Hematopoietic multipotent progenitor cell (in vitro differentiated cells): ENCODE measurements at regions not wholly inside any gene's neighbourhood (a gene's known extent, or its start where the extent isn't known, plus 50 kb on each side); places are given as distances from the start of the nearest gene placed in this dataset.
"Not testable (repeated sequence)": the region's sequence is repeated elsewhere in the genome, so short reads cannot be mapped to it uniquely, and the experiment has no call there.

ENCODE experiments used
- DNase-seq, 3 donors: peaks; one replicate each; pipeline ENCODE4 v3.0.0-alpha.2; 2011 to 2015; ENCODE audit warnings: low read depth in 2 of 3, low spot score in 2 of 3

DNA sequence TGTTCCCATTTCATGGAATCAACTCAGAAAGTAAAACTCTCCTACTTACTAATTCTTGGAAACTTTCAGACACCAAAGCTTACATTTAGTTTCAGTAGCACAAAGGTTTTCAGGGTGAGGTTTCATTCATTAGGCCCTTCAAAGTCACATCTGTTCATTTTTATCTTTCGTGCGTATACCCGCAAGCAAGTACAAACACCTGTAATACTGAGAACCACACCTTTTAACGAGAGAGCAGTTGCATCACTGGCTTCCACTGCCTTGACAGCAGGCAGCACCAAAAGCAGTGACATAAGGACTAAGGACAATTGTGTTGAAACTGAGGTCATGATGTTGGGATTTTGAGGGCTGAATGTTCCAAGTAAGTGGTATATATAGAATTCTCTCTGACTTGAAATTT lies 60.5 kb downstream of the GOLGA6L22 start:
- not testable (repeated sequence) for DNase-seq

DNA sequence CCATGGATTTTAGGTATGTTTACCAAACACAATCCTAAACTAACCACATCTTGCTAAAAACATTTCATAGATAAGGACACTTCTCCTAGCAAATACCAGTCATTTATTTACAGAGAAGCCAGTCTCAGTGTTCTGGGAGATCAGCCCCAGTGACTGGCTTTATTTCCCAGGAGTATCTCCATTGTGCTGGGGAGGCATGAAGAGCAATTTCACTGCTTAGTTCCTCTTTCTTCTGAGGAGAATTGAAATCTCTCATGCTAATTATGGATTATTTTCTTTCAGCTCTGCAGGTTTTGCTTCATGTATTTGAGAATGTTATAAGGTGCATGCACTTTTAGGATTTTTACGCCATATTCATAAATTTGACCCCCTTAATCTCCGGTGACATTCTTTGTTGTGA lies 67.8 kb downstream of the GOLGA6L22 start:
- DNase-seq, result not testable (repeated sequence)

DNA sequence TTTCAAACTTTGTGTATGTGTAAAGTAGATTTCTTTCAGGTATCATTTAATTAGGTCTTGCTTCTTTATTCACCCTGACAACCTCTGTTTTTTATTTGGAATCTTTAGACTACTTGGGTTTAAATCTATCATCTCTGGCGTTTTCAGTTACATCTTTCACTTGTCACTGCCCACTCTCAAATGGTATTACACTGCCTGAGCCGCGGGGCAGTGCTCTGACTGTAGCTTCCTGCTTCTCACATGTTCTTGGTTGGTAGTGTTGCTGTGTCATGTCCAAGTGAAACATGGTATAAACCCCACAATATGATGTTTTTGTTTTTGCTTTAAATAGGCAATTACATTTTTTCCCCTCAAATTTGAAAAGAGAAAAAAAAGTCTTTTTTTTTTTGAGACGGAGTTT lies 68.3 kb downstream of the GOLGA6L22 start:
- DNase-seq, result not testable (repeated sequence)

DNA sequence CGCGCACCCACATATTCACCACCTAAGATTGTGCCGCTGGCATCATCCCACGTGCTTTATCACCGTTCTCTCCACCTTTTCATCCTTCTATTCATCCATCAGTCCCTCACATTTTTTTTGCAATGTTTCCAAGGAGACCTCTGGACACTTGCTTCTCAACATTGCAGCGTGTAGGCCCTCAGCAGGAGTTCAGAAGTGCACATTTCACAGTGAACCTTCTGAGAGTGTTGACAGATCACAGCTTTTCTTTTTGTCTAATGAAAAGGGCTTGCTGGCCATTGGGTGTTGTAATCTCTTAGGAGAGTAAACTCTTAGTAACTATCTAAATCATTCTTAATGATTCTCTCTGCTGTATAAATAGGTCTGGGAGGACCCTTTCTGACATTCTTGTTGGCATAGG lies 70.5 kb downstream of the GOLGA6L22 start:
- DNase-seq, result not testable (repeated sequence)

DNA sequence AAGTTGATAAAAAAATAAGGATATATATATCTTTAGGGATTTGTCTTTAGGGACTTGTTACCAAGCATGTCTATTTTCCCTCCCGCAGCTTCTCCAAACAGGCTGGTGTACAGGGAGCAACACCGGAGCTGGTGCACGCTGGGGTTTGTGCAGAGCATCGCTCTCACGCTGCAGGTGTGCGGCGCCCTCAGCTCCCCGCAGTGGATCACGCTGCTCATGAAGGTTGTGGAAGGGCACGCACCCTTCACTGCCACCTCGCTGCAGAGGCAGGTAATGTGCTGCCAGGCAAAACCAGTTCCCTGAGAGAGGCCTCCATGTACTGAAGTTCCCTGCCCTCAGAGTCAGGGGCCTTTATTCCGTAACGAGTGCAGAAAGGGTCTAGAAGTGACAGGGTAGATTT lies 101.0 kb downstream of the GOLGA6L22 start:
- DNase-seq, result not testable (repeated sequence)

DNA sequence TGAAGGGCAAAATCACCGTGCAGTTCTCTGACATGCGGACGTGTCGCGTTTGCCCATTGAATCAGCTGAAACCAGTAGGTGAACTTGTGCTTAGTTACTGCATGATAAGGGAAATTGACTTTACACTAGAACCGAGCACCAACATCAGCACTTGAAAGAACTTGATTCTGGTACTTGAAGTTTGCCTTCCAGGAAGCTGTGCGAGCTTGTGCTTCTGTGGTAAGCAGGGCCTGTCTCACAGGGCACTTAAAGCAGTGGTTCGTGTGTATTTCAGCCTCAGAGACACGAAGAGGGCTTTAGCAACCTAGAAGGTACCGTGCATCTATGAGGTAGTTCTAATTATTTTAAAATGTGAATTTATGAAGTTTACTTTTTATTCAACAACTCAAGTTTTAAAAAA lies 103.0 kb downstream of the GOLGA6L22 start:
- not testable (repeated sequence) for DNase-seq

DNA sequence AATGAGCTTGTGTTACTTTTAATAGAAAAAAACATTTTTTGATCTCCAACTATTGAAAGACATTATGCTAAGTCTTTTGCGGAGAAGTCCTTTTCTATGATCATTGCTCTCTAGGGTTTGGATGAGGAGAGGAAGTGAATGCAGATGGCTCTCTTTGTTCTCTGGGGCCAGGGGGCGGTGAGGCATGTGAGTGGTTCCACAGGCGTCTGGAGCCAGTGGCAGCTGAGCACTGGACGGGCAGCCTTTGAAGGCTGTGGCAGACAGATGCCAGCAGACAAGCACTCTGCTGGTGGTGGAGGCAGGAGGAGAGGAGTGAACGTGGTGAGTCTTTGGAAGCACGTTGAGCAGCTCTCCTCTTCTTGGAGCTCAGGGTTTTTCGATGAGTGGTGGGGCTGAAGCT lies 107.8 kb downstream of the GOLGA6L22 start:
- DNase-seq, result not testable (repeated sequence)

DNA sequence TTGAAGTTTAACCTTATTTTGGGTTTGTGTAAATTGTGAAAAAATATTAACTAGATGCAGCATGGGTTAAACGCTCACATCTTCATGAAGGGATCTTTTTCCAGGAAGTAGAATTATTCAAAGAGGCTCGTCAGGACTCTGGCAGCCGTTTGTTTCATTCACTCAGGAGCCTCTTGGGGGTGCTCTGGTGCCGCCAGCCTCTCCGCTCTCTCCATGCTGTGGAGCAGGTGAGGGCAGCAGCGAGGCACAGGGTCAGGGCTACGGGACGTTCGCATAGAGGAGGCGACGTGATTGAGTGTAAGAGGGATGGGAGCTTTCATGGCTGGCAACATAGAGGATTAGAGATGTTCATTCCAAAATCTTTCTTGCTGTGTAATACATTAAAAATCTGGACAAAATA lies 110.8 kb downstream of the GOLGA6L22 start:
- DNase-seq, result not testable (repeated sequence)

DNA sequence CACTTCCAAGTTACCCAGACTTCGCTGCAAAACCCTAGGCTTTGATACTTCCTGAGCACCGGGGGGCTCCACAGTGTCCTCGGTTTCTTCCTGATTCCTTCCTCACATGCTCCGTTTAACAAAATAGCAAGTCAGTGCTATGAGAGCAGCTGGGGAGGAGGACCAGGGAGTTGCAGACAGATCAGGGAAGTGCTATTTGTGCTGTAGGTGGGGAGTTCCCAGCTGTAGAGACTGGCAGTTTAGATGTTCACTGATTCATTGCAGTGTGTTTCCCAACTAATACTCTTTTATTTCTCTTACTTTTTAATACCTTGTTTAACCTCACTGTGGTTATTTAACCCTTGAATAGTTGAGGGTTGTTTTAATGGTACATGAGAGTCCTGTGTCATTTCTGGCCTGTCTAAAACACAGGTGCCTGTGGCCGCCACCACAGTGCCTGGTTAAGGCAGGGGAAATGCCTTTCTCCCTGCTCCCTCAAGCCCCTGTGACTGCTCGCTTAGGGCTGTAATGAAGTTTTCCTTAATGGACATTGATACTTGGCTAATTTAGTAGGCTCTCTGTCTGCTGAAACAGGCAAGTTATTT lies 113.5 kb downstream of the GOLGA6L22 start:
- DNase-seq, result peak in 2 of 3 donors; percentile 14 to 33

DNA sequence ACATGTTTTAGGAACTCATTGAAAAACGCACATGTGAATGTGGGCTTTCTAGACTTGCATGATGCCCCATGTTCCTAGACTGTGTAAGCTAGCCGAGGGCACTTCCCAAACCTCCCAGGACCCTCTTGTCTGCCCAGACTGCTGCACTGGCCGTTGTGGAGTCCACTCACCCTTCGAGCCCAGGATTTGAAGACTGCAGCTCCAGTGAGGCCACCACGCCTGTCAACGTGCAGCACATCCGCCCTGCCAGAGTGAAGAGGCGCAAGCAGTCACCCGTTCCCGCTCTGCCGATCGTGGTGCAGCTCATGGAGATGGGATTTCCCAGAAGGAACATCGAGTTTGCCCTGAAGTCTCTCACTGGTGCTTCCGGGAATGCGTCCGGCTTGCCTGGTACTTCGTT lies 114.1 kb downstream of the GOLGA6L22 start:
- DNase-seq, result peak in 1 of 3 donors; percentile 0

DNA sequence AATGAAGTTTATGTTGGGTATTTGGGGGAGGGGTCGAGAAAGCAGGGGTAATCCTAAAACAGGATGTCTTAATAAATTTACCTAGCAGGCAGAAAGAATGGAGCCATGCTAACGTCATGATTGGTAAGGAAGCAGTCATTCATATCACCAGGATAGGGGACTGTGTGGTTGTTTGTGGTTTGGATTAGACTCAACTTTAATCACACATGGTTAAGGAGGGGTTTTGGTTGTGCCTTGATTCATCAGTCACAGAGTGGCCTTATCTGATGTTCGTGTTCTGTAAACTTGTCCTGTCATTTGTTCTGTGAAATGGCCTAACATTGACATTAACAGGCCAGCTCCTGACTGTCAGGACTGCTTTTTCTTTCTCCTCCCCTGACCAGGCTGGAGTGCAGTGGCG lies 119.1 kb downstream of the GOLGA6L22 start:
- DNase-seq, result not testable (repeated sequence)

DNA sequence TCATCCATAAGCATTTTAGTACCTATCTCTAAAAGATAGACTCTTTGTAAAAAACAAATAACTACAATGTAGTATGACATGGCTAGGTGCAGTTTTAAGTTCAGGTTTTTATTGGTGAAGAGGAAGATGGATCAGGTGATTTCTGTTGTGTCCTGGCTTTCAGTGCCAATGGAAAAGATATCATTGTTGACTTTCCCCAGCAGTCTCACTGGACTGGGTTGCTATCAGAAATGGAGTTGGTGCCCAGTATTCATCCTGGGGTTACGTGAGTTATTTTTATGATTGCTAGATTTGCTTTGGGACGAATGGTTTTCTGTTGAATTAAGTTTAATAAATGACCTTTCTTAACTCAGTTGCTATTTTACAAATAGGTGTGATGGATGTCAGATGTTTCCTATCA lies 120.5 kb downstream of the GOLGA6L22 start:
- not testable (repeated sequence) for DNase-seq

DNA sequence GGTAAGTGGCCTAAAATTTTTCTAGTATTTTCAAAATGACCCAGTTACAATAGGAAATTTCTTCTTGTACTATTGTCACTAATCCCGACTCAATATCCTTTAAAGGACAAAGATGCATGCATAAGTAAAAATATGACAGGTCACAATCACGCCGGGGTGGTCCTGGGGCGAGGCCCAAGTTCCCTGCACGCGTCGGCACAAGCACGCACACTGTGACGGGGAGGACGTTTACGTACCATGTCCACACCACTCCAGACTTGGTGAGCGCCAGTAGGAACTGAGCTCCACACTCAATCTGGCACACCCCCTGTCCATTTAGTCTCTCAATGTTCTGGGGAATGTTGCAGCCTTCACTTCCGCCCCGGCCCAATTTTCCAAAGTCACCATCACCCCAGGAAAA lies 128.7 kb downstream of the GOLGA6L22 start:
- not testable (repeated sequence) for DNase-seq

DNA sequence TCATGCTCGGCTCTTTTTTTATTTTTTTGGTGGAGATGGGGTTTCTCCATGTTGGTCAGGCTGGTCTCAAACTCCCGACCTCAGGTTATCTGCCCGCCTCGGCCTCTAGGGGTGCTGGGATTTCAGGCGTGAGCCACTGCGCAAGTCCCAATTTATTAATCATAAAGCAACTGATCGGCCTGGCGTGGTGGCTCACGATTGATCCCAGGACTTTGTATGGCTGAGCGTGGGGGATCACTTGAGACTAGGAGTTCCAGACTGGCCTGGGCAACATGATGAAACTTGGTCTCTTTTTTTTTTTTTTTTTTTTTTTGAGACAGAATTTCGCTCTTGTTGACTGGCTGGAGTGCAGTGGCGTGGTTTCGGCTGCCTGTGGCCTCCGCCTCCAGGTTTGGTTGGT lies 139.8 kb downstream of the GOLGA6L22 start:
- not testable (repeated sequence) for DNase-seq

DNA sequence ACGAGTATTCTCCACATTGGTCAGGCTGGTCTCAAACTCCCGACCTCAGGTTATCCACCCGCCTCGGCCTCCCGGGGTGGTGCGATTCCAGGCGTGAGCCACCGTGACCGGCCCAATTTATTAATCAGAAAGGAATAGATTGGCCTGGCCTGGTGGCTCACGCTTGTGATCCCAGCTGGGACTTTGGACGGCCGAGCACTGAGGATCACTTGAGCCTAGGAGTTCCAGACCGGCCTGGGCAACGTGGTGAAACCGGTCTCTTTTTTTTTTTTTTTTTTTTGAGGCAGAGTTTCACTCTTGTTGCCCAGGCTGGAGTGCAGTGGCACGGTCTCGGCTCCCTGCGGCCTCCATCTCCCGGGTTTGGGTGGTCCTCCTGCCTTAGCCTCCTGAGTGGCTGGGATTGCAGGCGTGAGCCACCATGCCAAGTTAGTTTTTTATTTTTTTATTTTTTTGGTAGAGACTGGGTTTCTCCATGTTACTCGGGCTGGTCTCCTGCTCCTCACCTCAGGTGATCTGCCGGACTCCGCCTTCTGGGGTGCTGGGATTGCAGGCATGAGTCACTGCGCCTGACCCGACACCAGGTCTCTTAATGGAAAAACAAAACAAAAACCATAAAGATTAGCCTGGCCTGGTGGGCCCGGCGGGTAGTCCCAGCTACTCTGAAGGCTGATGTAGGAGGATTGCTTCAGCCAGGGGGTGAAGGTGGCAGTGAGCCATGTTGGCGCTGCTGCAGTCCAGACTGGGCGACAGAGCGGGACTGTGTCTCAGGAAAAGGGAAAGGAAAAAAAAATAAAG lies 141.0 kb downstream of the GOLGA6L22 start:
- not testable (repeated sequence) for DNase-seq

DNA sequence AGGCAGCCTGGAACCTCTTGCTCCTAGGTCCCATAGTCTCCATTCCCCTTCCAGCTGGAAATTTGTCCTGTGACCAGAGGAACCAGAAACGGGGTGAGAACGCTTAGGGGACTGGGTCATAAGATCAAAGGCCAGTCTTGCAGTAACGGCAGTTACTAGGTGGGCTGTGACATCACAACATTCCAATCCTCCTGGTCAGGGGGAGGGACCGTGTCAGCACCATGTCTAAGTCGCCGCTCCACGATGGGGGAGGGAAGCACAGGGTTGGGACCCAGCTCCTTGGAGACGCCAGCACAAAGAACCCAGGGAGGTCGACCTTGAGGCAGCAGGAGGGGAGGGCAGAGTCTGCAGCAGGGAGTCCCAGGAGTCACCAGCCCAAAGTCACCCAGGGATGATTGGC lies 158.3 kb downstream of the GOLGA6L22 start:
- DNase-seq, result not testable (repeated sequence)

DNA sequence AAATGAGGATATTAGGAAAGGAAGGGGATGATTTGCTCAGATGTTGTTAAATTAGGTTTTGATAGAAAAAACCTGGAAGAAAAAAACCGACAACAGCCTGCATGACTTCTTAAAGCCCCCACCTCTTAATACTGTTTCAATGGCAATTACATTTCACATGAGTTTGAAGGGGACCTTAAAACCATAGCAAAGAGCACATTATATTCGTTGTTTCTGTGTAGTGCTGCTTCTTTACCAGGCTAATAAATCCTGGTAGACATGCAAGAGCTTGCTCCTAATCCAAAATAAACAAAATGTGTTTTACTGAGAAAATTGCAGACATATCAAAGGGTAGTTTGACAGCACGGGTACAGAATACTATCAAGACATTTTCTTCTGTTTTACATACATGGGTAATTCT lies 154.7 kb upstream of the NIPA1 start:
- DNase-seq, result not testable (repeated sequence)

DNA sequence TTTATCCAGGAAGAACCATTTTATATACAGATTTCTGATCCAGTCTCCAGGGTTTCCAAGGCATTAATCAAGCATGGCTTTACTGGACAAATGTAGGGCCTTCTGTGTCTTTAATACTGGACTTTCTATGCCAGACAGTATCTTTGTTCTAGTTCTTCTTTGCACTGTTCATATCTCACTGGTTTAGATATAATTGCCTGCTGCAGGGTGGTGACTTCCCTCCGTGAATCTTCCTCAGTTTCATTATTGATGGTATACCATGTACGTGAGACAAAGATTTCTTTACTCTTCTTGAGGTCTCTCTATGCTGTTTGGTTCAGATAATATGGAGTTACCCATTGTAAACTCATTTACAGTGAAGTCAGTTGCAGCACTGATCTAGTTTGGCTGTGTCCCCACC lies 146.5 kb upstream of the NIPA1 start:
- not testable (repeated sequence) for DNase-seq

DNA sequence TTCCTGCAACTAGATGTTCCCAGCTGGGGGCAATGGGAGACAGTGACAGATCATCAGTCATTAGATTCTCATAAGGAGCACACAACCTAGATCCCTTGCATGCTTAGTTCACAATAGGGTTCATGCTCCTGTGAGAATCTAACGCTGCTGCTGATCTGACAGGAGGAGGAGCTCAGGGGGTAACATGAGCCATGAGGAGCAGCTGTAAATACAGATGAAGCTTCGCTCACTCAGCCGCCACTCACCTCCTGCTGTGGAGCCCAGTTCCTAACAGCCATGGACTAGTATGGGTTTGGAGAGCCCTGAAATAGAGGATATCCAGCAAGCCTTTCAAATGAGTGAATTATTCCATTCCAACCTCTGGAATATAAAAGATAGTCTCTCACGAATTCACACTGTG lies 137.0 kb upstream of the NIPA1 start:
- DNase-seq, result not testable (repeated sequence)

DNA sequence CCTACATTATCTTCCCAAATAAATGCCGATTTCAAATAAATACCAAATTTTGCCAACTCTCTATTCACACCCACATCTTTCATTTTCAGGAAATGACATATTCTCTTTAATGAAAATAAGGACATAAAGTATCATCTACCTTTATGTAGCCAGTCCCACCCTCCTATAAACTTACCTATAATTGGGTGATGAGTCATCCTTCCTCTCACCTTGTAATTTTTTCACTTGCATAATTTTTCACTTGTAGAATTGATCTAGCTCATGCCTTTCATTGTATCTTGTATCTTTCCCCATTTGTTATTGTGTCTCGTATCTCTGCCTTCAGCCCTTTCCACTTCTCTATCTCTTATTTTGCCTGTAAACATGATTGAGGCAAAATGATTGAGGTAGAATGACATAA lies 135.3 kb upstream of the NIPA1 start:
- DNase-seq, result not testable (repeated sequence)

DNA sequence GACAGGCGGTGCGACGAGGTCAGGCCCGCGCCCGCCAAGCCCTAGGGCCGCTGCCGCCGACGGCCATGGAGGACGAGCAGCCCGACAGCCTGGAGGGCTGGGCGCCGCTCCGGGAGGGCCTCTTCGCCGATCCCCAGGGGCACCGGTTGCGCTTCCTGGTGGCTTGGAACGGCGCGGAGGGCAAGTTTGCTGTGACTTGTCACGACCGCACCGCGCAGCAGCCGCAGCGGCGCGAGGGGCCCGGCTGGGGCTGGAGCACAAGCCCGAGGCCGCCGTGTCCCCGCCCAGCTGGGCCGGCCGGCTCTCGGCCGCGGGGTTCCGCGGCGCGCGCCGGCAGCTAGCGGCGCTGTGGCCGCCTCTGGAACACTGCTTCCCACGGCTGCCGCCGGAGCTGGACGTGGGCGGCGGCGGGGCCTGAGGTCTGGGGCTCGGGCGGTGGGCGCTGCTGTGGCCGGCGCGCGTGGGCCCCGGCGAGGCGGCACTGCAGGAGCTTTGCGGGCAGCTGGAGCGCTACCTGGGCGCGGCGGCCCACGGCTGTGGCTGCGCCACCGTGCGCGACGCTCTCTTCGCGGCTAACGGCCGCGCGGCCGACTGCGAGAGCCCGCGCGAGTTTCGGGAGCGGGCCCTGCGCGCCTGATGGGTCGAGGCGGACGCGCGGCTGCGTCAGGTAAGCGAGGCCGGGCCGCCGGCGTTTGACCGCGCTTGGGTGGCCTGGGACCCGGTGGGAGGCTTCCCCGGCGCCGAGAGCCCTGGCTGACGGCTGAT lies 122.0 kb upstream of the NIPA1 start:
- peak in 2 of 3 donors; percentile 46 to 60 for DNase-seq
